Osteocyte (in vitro differentiated cells): ENCODE measurements at regions not wholly inside any gene's neighbourhood (a gene's known extent, or its start where the extent isn't known, plus 50 kb on each side); places are given as distances from the start of the nearest gene placed in this dataset.

ENCODE experiments used
- DNase-seq: peaks from one replicate; pipeline ENCODE4 v3.0.0; 2021; ENCODE audit warnings: mixed read lengths; ENCODE audit not compliant: unreplicated experiment; ENCODE audit errors: extremely low spot score
- H3K27ac Mint-ChIP-seq: one replicate; pipeline ENCODE4 v1.8.0; 2021; ENCODE audit warnings: mild to moderate bottlenecking, mixed read lengths; ENCODE audit not compliant: unreplicated experiment
- H3K27me3 Mint-ChIP-seq: one replicate; pipeline ENCODE4 v1.8.0; 2021; ENCODE audit warnings: mixed read lengths; ENCODE audit not compliant: unreplicated experiment
- H3K36me3 Mint-ChIP-seq: one replicate; pipeline ENCODE4 v1.8.0; 2021; ENCODE audit warnings: mixed read lengths; ENCODE audit not compliant: unreplicated experiment
- H3K4me1 Mint-ChIP-seq: one replicate; pipeline ENCODE4 v1.8.0; 2021; ENCODE audit warnings: mixed read lengths; ENCODE audit not compliant: unreplicated experiment
- H3K4me3 Mint-ChIP-seq: one replicate; pipeline ENCODE4 v1.8.0; 2021; ENCODE audit warnings: mild to moderate bottlenecking, moderate library complexity, mixed read lengths; ENCODE audit not compliant: unreplicated experiment
- H3K9me3 Mint-ChIP-seq: one replicate; pipeline ENCODE4 v1.8.0; 2021; ENCODE audit warnings: mixed read lengths; ENCODE audit not compliant: unreplicated experiment
- TF ChIP-seq, protein P1 (sequence below): fragments of 200-600 bp; sonication (generic); IDR thresholded peaks from 2 replicates; pipeline ENCODE4 v1.5.0; 2021; ENCODE audit warnings: antibody characterized with exemption, mild to moderate bottlenecking, moderate library complexity

DNA sequence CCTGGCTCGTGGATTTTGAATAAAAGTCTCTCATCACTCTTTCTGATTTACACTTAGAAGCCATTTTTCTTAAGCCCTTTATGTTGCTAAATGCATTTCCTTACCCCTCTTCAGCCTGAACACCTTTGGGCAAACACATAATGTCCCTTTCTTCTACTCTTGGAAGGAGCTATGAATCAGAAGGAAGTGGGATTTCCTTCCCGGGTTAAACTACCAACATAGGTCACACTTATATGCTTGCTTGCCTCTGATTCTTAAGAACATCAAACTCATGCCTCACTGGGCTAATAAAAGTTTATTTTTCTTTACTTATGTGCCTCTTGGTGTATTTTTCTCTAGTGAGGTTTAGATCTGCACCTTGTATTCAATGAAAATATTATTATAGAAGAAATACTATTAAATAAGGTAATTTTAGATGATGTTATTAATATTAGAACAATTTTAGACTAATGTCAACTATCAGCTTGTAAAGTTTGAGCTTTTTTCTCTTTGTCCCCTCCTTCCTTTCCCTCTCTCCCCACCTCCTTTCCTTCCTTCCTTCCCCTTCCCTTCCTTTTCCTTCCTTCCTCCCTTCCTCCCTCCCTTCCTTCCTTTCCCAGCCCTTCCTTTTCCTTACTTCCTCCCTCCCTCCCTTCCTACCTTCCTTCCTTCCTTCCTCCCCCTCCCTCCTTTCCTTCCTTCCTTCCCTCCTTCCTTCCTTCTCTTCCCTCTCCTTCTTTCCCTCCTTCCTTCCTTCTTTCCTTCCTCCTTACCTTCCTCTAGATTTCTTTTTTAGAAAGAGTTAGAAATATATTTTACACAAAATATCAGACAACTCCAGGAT, 66.5 kb upstream of the KCNJ6 start:
- no peaks in the 10 kb centered on the region for H3K9me3 Mint-ChIP-seq
- H3K36me3 Mint-ChIP-seq, result no peaks in the 10 kb centered on the region
- DNase-seq, result no peak
- H3K4me1 Mint-ChIP-seq, result peaks cover 4% of the 10 kb centered on the region
- no peak overlapping the region for H3K27ac Mint-ChIP-seq
- H3K27me3 Mint-ChIP-seq, result peaks cover 23% of the 10 kb centered on the region
- no peak overlapping the region for H3K4me3 Mint-ChIP-seq
- TF ChIP-seq, protein P1, sequence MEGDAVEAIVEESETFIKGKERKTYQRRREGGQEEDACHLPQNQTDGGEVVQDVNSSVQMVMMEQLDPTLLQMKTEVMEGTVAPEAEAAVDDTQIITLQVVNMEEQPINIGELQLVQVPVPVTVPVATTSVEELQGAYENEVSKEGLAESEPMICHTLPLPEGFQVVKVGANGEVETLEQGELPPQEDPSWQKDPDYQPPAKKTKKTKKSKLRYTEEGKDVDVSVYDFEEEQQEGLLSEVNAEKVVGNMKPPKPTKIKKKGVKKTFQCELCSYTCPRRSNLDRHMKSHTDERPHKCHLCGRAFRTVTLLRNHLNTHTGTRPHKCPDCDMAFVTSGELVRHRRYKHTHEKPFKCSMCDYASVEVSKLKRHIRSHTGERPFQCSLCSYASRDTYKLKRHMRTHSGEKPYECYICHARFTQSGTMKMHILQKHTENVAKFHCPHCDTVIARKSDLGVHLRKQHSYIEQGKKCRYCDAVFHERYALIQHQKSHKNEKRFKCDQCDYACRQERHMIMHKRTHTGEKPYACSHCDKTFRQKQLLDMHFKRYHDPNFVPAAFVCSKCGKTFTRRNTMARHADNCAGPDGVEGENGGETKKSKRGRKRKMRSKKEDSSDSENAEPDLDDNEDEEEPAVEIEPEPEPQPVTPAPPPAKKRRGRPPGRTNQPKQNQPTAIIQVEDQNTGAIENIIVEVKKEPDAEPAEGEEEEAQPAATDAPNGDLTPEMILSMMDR, result no peak

DNA sequence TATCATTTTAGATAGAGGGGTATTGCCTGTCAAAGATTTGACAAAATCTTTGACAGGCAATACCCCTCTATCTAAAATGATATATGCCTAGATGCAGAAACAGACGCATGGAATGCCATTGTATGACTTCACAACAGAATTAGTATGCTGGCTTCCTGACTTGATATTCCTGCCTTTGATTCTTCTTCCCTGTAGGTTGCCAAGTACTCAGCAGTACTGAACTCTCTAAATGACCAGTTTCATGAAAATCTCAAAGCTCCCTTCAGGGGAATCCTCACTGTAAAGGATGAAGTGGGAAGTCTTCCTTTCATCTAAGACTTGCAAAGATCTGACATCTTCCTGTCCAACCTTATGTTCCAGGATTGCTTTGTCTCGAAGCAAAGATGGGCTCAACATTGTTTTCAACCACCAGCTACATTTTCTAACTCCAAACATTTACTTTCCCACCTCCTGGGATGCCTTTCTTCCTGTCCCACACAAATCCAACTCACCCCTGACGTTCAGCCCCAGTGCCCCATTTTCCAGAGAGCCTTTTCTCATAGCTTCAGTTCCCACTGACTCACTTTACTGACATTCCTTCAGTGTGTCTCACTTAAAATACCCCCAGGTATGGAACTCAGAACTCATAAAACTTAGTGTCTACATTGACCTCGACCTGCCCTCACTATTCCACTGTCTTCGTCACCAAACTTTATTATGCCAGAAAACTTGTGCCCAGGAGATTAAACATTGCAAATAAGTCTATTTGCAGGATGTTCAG, 67.3 kb upstream of the KCNJ6 start:
- Mint-ChIP-seq H3K36me3 (no peaks in the 10 kb centered on the region), H3K27ac (no peak overlapping the region), H3K4me3 (no peak overlapping the region), H3K27me3 (peaks cover 23% of the 10 kb centered on the region), H3K4me1 (peaks cover 4% of the 10 kb centered on the region), H3K9me3 (no peaks in the 10 kb centered on the region)
- TF ChIP-seq, protein P1, result no peak
- no peak for DNase-seq

DNA sequence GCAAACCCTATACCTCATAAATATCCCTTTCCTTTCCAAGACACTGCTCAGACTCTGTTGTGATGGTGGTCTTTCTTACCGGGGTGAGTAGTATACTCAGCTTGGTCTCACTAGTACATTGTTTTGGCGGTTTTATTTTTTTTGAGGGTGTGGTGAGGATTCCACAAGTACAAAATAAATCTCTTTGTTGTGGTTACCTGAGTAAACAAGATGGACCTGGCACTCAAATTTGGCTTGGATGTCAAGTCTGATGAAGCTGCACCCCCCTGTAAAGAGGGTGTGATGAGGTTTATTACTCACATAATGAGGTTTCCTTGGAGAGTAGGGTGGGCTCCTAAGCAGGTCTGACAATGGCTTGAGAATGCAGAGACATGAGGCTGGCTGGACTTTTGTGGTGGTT, 68.2 kb upstream of the KCNJ6 start:
- no peak for DNase-seq
- no peaks in the 10 kb centered on the region for H3K9me3 Mint-ChIP-seq
- H3K4me1 Mint-ChIP-seq, result peaks cover 4% of the 10 kb centered on the region
- no peak overlapping the region for H3K27ac Mint-ChIP-seq
- TF ChIP-seq, protein P1, result no peak
- H3K27me3 Mint-ChIP-seq, result peaks cover 23% of the 10 kb centered on the region
- no peak overlapping the region for H3K4me3 Mint-ChIP-seq
- H3K36me3 Mint-ChIP-seq, result no peaks in the 10 kb centered on the region

DNA sequence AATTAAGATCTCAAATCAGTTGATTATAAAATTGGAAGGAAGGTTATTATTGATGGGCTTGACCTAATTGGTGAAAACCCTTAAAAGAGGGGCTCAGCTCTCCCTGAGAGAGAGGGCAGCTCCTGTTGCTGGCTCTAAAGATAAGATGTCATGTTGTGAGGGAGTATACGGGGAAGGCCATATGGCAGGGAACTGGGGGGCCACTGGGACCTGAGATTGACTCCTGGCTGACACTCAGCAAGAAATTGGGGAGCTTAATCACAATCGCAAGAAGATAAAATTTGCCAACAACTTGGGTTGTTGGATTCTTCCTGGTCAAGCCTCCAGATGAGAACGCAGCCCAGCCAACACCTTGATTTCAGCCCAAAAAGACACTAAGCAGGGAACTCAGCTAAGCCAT, 69.7 kb upstream of the KCNJ6 start:
- TF ChIP-seq, protein P1, result no peak
- Mint-ChIP-seq H3K27ac (no peak overlapping the region), H3K27me3 (peaks cover 28% of the 10 kb centered on the region), H3K9me3 (no peaks in the 10 kb centered on the region), H3K36me3 (no peaks in the 10 kb centered on the region), H3K4me1 (peaks cover 4% of the 10 kb centered on the region), H3K4me3 (no peak overlapping the region)
- DNase-seq, result no peak

DNA sequence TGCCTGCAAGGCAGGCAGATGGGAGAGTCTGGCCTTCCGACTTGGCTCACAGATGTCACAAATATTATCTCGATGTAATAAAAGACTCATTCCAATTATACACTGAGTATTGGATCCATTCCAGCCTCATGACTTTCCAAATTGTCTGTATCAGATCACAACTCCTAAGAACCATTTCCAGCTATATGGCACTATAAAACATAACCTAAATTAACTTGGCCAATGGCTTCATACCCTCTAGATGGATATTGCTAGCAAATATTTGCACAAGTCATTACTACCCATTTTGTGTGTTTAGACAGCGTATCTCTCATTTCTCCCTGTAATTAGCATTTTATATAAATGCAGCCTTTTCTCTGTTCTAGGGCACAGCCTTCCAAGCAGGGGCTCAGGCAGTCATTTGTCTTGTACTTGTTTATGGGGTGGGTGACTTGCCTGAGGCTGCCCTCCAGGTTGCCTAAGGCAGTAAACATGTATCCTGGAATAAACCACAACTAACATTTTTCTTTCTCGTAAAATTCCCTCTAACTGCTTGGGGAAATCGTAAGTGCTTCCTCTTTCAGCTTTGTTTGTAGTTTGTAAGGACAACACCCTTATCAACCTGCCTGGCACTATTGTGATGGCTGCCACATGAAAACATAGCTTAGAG, 70.6 kb upstream of the KCNJ6 start:
- peaks cover 4% of the 10 kb centered on the region for H3K4me1 Mint-ChIP-seq
- DNase-seq, result no peak
- H3K9me3 Mint-ChIP-seq, result no peaks in the 10 kb centered on the region
- no peaks in the 10 kb centered on the region for H3K36me3 Mint-ChIP-seq
- H3K27me3 Mint-ChIP-seq, result peaks cover 34% of the 10 kb centered on the region
- TF ChIP-seq, protein P1, result no peak
- H3K4me3 Mint-ChIP-seq, result no peak overlapping the region
- no peak overlapping the region for H3K27ac Mint-ChIP-seq
